T-cell (primary cell): ENCODE measurements at regions not wholly inside any gene's neighbourhood (a gene's known extent, or its start where the extent isn't known, plus 50 kb on each side); places are given as distances from the start of the nearest gene placed in this dataset.

Experiments
- ATAC-seq, 4 experiments: fragments of 200-7000 bp in 3 of 4; fragments of 150-1000 bp in 1 of 4; cut with Tn5 transposase; replicated peaks in 1 of 4; 1 replicate in 3 of 4; 2 replicates in 1 of 4; pipeline ENCODE4 v1.10.0; 2021; ENCODE audit warnings: moderate library complexity in 3 of 4, mild to moderate bottlenecking in 2 of 4, moderate number of reproducible peaks in 1 of 4
- CTCF ChIA-PET, 2 donors: fragments of 300-600 bp; sonication (Branson Sonifier 250); formaldehyde crosslinking; loops; one replicate each; lab custom pipeline; 2022; ENCODE audit warnings: antibody characterized with exemption in 2 of 2; lab: Charles Lee
- POLR2A ChIA-PET, 2 donors: fragments of 300-600 bp; sonication (Branson Sonifier 250); formaldehyde crosslinking; loops; one replicate each; lab custom pipeline; 2022; ENCODE audit warnings: antibody characterized with exemption in 2 of 2; lab: Charles Lee
- DNase-seq, 35 experiments: peaks; one replicate each; pipeline versions ENCODE4 v3.0.0 to v3.0.0-alpha.2; 2013 to 2023
- H3K27ac ChIP-seq: one replicate; pipeline ENCODE4 v1.5.1; 2013; ENCODE audit warnings: low read length
- H3K27me3 ChIP-seq, 2 experiments: replicated peaks in 1 of 2; 1 replicate in 1 of 2; 2 replicates in 1 of 2; pipeline versions ENCODE4 v1.6.1 to v1.7.0; 2013; ENCODE audit warnings: low read length in 1 of 2, mixed read lengths in 1 of 2; ENCODE audit not compliant: control insufficient read depth in 2 of 2, insufficient read depth in 2 of 2; ENCODE audit errors: extremely low read depth in 1 of 2
- H3K36me3 ChIP-seq, 2 donors: 1 replicate in 1 of 2; 2 replicates in 1 of 2; pipeline versions ENCODE4 v1.6.1 to v1.7.0; 2013; ENCODE audit warnings: low read length in 1 of 2; ENCODE audit not compliant: control insufficient read depth in 2 of 2, insufficient read depth in 1 of 2; ENCODE audit errors: extremely low read depth in 1 of 2
- H3K4me1 ChIP-seq, 2 experiments: 1 replicate in 1 of 2; 2 replicates in 1 of 2; pipeline versions ENCODE4 v1.6.1 to v1.7.0; 2013; ENCODE audit warnings: low read length in 2 of 2, mixed read lengths in 1 of 2; ENCODE audit not compliant: insufficient read depth in 2 of 2, control insufficient read depth in 1 of 2; ENCODE audit errors: extremely low read depth in 1 of 2
- H3K4me3 ChIP-seq, 2 donors: 1 replicate in 1 of 2; 2 replicates in 1 of 2; pipeline versions ENCODE4 v1.5.1 to v1.7.0; 2013; ENCODE audit warnings: mild to moderate bottlenecking in 2 of 2, low read length in 1 of 2, moderate library complexity in 1 of 2; ENCODE audit not compliant: control insufficient read depth in 1 of 2; ENCODE audit errors: extremely low read depth in 1 of 2
- H3K9me3 ChIP-seq: 2 replicates; pipeline ENCODE4 v1.7.0; 2013
- H3K27ac Mint-ChIP-seq, 2 donors: one replicate each; pipeline ENCODE4 v1.8.0; 2020 to 2021; ENCODE audit warnings: mild to moderate bottlenecking in 2 of 2, mixed read lengths in 2 of 2
- H3K27me3 Mint-ChIP-seq, 2 donors: one replicate each; pipeline ENCODE4 v1.8.0; 2021 to 2022; ENCODE audit warnings: mixed read lengths in 2 of 2
- H3K36me3 Mint-ChIP-seq: one replicate; pipeline ENCODE4 v1.8.0; 2021; ENCODE audit warnings: mixed read lengths
- H3K4me1 Mint-ChIP-seq, 3 donors: one replicate each; pipeline ENCODE4 v1.8.0; 2020 to 2022; ENCODE audit warnings: mixed read lengths in 3 of 3, mild to moderate bottlenecking in 1 of 3
- H3K4me3 Mint-ChIP-seq, 3 donors: one replicate each; pipeline ENCODE4 v1.8.0; 2020 to 2022; ENCODE audit warnings: mild to moderate bottlenecking in 3 of 3, mixed read lengths in 3 of 3, moderate library complexity in 3 of 3
- H3K9me3 Mint-ChIP-seq, 3 donors: one replicate each; pipeline ENCODE4 v1.8.0; 2020 to 2022; ENCODE audit warnings: mixed read lengths in 3 of 3
- WGBS: methylation state at CpG from one replicate; pipeline ENCODE4 v1.1.5; 2013; ENCODE audit warnings: missing lambda C conversion rate; ENCODE audit not compliant: insufficient coverage; 5-methylcytosine and 5-hydroxymethylcytosine counted together

- CTCF ChIA-PET: no interaction called here
- Mint-ChIP-seq H3K4me1 (no peaks in the 10 kb centered on the region), H3K9me3 (peaks cover 17 to 26% (median 23%) of the 10 kb centered on the region in 3 donors), H3K4me3 (no peak overlapping the region), H3K27me3 (peaks cover 7 to 9% of the 10 kb centered on the region in 2 donors), H3K27ac (no peak overlapping the region), H3K36me3 (no peaks in the 10 kb centered on the region)
- WGBS: no CpG with 5 or more reads among the region's 1 CpG
- H3K4me3 ChIP-seq: no peak overlapping the region
- DNase-seq (no peak), ATAC-seq (no peak)
- H3K27me3 ChIP-seq: no peaks in the 10 kb centered on the region
- no peaks in the 10 kb centered on the region for H3K36me3 ChIP-seq
- no peak overlapping the region for H3K27ac ChIP-seq
- no peaks in the 10 kb centered on the region for H3K4me1 ChIP-seq
- no peaks in the 10 kb centered on the region for H3K9me3 ChIP-seq
- POLR2A ChIA-PET: no interaction called here
Observed at GRCh38 chr4:24734511-24734910, 60.9 kb upstream of the SOD3 start.

- CTCF ChIA-PET: no interaction called here
- Mint-ChIP-seq H3K9me3 (peaks cover 17 to 26% (median 23%) of the 10 kb centered on the region in 3 donors), H3K36me3 (no peaks in the 10 kb centered on the region), H3K4me1 (no peaks in the 10 kb centered on the region), H3K27ac (no peak overlapping the region), H3K4me3 (no peak overlapping the region), H3K27me3 (peaks cover 7 to 9% of the 10 kb centered on the region in 2 donors)
- H3K27me3 ChIP-seq: no peaks in the 10 kb centered on the region
- POLR2A ChIA-PET: no interaction called here
- DNase-seq: no peak
- H3K4me3 ChIP-seq: no peak overlapping the region
- no peaks in the 10 kb centered on the region for H3K9me3 ChIP-seq
- H3K27ac ChIP-seq: no peak overlapping the region
- no peaks in the 10 kb centered on the region for H3K4me1 ChIP-seq
- ATAC-seq: no peak
- no peaks in the 10 kb centered on the region for H3K36me3 ChIP-seq
- WGBS: 63% methylated on average over 5 of the region's 5 CpGs
Observed at GRCh38 chr4:24736066-24736465, 59.3 kb upstream of the SOD3 start.

- Mint-ChIP-seq H3K9me3 (peaks cover 8 to 14% (median 13%) of the 10 kb centered on the region in 3 donors), H3K27me3 (peaks cover 0 to 6% of the 10 kb centered on the region in 2 donors), H3K4me1 (no peaks in the 10 kb centered on the region), H3K27ac (no peak overlapping the region), H3K4me3 (no peak overlapping the region), H3K36me3 (no peaks in the 10 kb centered on the region)
- no peak for ATAC-seq
- ChIA-PET POLR2A (no interaction called here), CTCF (no interaction called here)
- WGBS: 56% methylated on average over 5 of the region's 5 CpGs
- Histone ChIP-seq H3K9me3 (no peaks in the 10 kb centered on the region), H3K27ac (no peak overlapping the region), H3K4me3 (no peak overlapping the region), H3K4me1 (no peaks in the 10 kb centered on the region), H3K27me3 (no peaks in the 10 kb centered on the region), H3K36me3 (no peaks in the 10 kb centered on the region)
- no peak for DNase-seq
Observed at GRCh38 chr4:24741910-24742309, 53.5 kb upstream of the SOD3 start.

- Mint-ChIP-seq H3K27ac (no peak overlapping the region), H3K9me3 (peaks cover 4 to 11% (median 9%) of the 10 kb centered on the region in 3 donors), H3K4me1 (no peaks in the 10 kb centered on the region), H3K27me3 (peaks cover 0 to 6% of the 10 kb centered on the region in 2 donors), H3K36me3 (no peaks in the 10 kb centered on the region), H3K4me3 (no peak overlapping the region)
- Histone ChIP-seq H3K27me3 (no peaks in the 10 kb centered on the region), H3K9me3 (no peaks in the 10 kb centered on the region), H3K36me3 (no peaks in the 10 kb centered on the region), H3K27ac (no peak overlapping the region), H3K4me3 (no peak overlapping the region), H3K4me1 (no peaks in the 10 kb centered on the region)
- ChIA-PET CTCF (no interaction called here), POLR2A (no interaction called here)
- no peak for ATAC-seq
- WGBS: no CpG with 5 or more reads among the region's 2 CpGs
- DNase-seq: no peak
Observed at GRCh38 chr4:24742335-24742734, 53.0 kb upstream of the SOD3 start.

- peaks cover 0 to 8% (median 6%) of the 10 kb centered on the region in 3 donors for H3K9me3 Mint-ChIP-seq
- no peak overlapping the region for H3K4me3 Mint-ChIP-seq
- no peaks in the 10 kb centered on the region for H3K4me1 Mint-ChIP-seq
- H3K9me3 ChIP-seq: no peaks in the 10 kb centered on the region
- no peak overlapping the region for H3K27ac ChIP-seq
- peaks cover 0 to 6% of the 10 kb centered on the region in 2 donors for H3K27me3 Mint-ChIP-seq
- POLR2A ChIA-PET: no interaction called here
- no peaks in the 10 kb centered on the region for H3K36me3 Mint-ChIP-seq
- DNase-seq (no peak), ATAC-seq (no peak)
- H3K4me3 ChIP-seq: no peak overlapping the region
- WGBS: 61% methylated on average over 5 of the region's 5 CpGs
- no peaks in the 10 kb centered on the region for H3K27me3 ChIP-seq
- H3K4me1 ChIP-seq: no peaks in the 10 kb centered on the region
- H3K36me3 ChIP-seq: no peaks in the 10 kb centered on the region
- CTCF ChIA-PET: no interaction called here
- H3K27ac Mint-ChIP-seq: no peak overlapping the region
Observed at GRCh38 chr4:24742773-24743172, 52.6 kb upstream of the SOD3 start.

GRCh38 chr4:24743206-24743605, 52.2 kb upstream of the SOD3 start:
- Histone ChIP-seq H3K4me1 (no peaks in the 10 kb centered on the region), H3K9me3 (no peaks in the 10 kb centered on the region), H3K27me3 (no peaks in the 10 kb centered on the region), H3K4me3 (no peak overlapping the region), H3K36me3 (no peaks in the 10 kb centered on the region), H3K27ac (no peak overlapping the region)
- Mint-ChIP-seq H3K4me1 (no peaks in the 10 kb centered on the region), H3K9me3 (peaks cover 0 to 4% (median 3%) of the 10 kb centered on the region in 3 donors), H3K27ac (no peak overlapping the region), H3K4me3 (no peak overlapping the region), H3K27me3 (peaks cover 0 to 10% of the 10 kb centered on the region in 2 donors), H3K36me3 (no peaks in the 10 kb centered on the region)
- ATAC-seq: no peak
- DNase-seq: no peak
- CTCF ChIA-PET: no interaction called here
- POLR2A ChIA-PET: no interaction called here
- WGBS: 88% methylated on average over 4 of the region's 5 CpGs

- Mint-ChIP-seq H3K4me1 (no peaks in the 10 kb centered on the region), H3K27ac (no peak overlapping the region), H3K36me3 (no peaks in the 10 kb centered on the region), H3K27me3 (peaks cover 0 to 10% of the 10 kb centered on the region in 2 donors), H3K4me3 (no peak overlapping the region), H3K9me3 (no peaks in the 10 kb centered on the region)
- Histone ChIP-seq H3K27ac (no peak overlapping the region), H3K36me3 (no peaks in the 10 kb centered on the region), H3K27me3 (no peaks in the 10 kb centered on the region), H3K4me3 (no peak overlapping the region), H3K4me1 (no peaks in the 10 kb centered on the region), H3K9me3 (no peaks in the 10 kb centered on the region)
- POLR2A ChIA-PET: interaction anchor here in 1 of 2 donors (0.6 kb wide), 1 partner anchor 781 kb away, joined by 6 read pairs; no protein-coding TSS in a partner anchor
- CTCF ChIA-PET: no interaction called here
- ATAC-seq (no peak), DNase-seq (no peak)
- WGBS: 60% methylated on average over 1 of the region's 5 CpGs
Observed at GRCh38 chr4:24743927-24744326, 51.4 kb upstream of the SOD3 start.
